ENCODE measurements at regions not wholly inside any gene's neighbourhood (a gene's known extent, or its start where the extent isn't known, plus 50 kb on each side); places are given as distances from the start of the nearest gene placed in this dataset.

- TF ChIP-seq CTCF (conservative IDR thresholded peaks at IDR 0.05) (no peak), EZH2 (IDR thresholded peaks at IDR 0.05; ENCODE audit: low read depth) (no peak)
These were observed 127.0 kb downstream of the SEC23IP start for GRCh38 chr10:120019568-120019967.
